NT2/D1 (cell line): ENCODE measurements at regions not wholly inside any gene's neighbourhood (a gene's known extent, or its start where the extent isn't known, plus 50 kb on each side); places are given as distances from the start of the nearest gene placed in this dataset.

Source experiments
- DNase-seq: peaks from one replicate; pipeline ENCODE4 v3.0.0-alpha.2; 2011; ENCODE audit warnings: low read depth, low spot score
- H3K27me3 ChIP-seq: 2 replicates; pipeline ENCODE4 v1.6.0; 2011; ENCODE audit warnings: mild to moderate bottlenecking; ENCODE audit not compliant: insufficient read length, insufficient read depth
- H3K36me3 ChIP-seq: 2 replicates; pipeline ENCODE4 v1.6.1; 2011; ENCODE audit warnings: mild to moderate bottlenecking, low read length, mixed read lengths; ENCODE audit not compliant: insufficient read depth, insufficient read length
- H3K4me1 ChIP-seq: 2 replicates; pipeline ENCODE4 v1.5.1; 2011; ENCODE audit not compliant: insufficient read depth, insufficient read length
- H3K4me3 ChIP-seq: 2 replicates; pipeline ENCODE4 v1.5.1; 2011; ENCODE audit warnings: low read depth; ENCODE audit not compliant: insufficient read length
- H3K9ac ChIP-seq: 2 replicates; pipeline ENCODE4 v1.6.0; 2011; ENCODE audit warnings: low read depth; ENCODE audit not compliant: insufficient read length
- H3K9me3 ChIP-seq: 2 replicates; pipeline ENCODE4 v1.5.1; 2011; ENCODE audit warnings: mild to moderate bottlenecking, low read length; ENCODE audit not compliant: insufficient read depth
- SUZ12 ChIP-seq: IDR thresholded peaks from 2 replicates; pipeline ENCODE4 v1.6.1; 2011; ENCODE audit not compliant: insufficient read length, insufficient read depth; ENCODE audit errors: extremely low read depth
- YY1 ChIP-seq: IDR thresholded peaks from 2 replicates; pipeline ENCODE4 v1.6.1; 2011; ENCODE audit not compliant: insufficient read length, insufficient read depth
- ZNF274 ChIP-seq: IDR thresholded peaks from 2 replicates; pipeline ENCODE4 v1.6.1; 2011; ENCODE audit warnings: mild to moderate bottlenecking, low read depth, low read length

DNA sequence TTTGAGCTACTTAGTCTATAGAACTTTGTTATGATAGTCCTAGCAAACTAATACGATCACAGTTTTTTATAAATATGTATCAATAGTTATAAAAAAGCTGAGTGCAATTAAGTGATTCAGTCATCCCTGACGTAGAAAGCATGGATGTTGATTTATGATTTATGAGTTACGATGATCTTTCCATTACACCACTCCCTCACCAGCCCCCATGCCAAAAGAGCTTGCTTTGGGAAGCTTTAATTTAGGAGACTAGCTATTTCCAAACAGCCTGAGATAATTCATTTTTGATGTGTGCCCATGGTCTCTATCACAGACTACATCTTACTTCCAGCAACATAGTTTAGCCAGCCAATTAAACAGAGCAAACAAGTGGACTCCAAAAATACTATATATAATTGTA, 256.8 kb downstream of the GABRG2 start:
- H3K9me3 ChIP-seq = no peaks in the 10 kb centered on the region
- no peak overlapping the region for H3K9ac ChIP-seq
- no peaks in the 10 kb centered on the region for H3K4me1 ChIP-seq
- no peaks in the 10 kb centered on the region for H3K27me3 ChIP-seq
- H3K4me3 ChIP-seq = no peak overlapping the region
- DNase-seq = no peak
- TF ChIP-seq ZNF274 (no peak), YY1 (no peak), SUZ12 (no peak)
- H3K36me3 ChIP-seq = no peaks in the 10 kb centered on the region

DNA sequence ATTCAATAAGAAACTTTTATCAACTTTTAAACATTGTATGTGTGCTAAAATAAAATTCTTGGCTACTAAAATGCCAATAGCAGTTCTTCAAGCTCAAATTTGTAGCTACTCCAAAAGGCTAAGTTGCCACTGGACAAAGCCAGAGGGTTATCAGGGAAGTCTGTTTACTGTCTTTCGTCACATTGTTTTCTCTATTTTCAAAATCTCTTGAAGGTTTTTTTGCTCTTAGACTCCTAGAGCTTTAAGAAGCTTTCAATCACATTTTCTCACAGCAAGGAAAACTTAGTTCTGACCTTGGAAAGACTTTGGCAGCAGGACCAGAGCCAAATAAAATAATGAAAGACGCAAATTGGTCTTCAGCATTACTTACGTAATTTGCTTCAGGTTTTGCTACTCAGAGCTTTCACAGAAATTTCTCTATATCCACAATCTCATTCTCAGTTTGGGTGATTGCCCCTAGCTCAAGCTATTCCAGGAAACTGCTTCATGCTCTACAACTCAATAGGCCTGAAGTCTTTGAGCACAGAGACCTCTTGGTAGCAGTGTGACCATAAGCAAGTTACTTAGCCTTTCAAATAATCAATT, 257.7 kb downstream of the GABRG2 start:
- no peak for TF ChIP-seq ZNF274
- no peak for TF ChIP-seq YY1
- TF ChIP-seq SUZ12 = no peak
- Histone ChIP-seq H3K9me3 (no peaks in the 10 kb centered on the region), H3K27me3 (no peaks in the 10 kb centered on the region), H3K4me3 (no peak overlapping the region), H3K4me1 (no peaks in the 10 kb centered on the region), H3K9ac (no peak overlapping the region), H3K36me3 (no peaks in the 10 kb centered on the region)
- DNase-seq = no peak

- Histone ChIP-seq H3K4me3 (no peak overlapping the region), H3K36me3 (no peaks in the 10 kb centered on the region), H3K9ac (no peak overlapping the region), H3K9me3 (no peaks in the 10 kb centered on the region), H3K4me1 (no peaks in the 10 kb centered on the region), H3K27me3 (no peaks in the 10 kb centered on the region)
- no peak for DNase-seq
- no peak for TF ChIP-seq ZNF274
- no peak for TF ChIP-seq SUZ12
- TF ChIP-seq YY1 = no peak
Observed at GRCh38 chr5:162334944-162335343, 267.4 kb downstream of the GABRG2 start.

GRCh38 chr5:162360373-162360931, 292.9 kb downstream of the GABRG2 start:
- Histone ChIP-seq H3K36me3 (no peaks in the 10 kb centered on the region), H3K4me1 (no peaks in the 10 kb centered on the region), H3K9me3 (no peaks in the 10 kb centered on the region), H3K4me3 (no peak overlapping the region), H3K27me3 (no peaks in the 10 kb centered on the region), H3K9ac (no peak overlapping the region)
- TF ChIP-seq ZNF274 = no peak
- no peak for TF ChIP-seq YY1
- TF ChIP-seq SUZ12 = no peak
- no peak for DNase-seq

DNA sequence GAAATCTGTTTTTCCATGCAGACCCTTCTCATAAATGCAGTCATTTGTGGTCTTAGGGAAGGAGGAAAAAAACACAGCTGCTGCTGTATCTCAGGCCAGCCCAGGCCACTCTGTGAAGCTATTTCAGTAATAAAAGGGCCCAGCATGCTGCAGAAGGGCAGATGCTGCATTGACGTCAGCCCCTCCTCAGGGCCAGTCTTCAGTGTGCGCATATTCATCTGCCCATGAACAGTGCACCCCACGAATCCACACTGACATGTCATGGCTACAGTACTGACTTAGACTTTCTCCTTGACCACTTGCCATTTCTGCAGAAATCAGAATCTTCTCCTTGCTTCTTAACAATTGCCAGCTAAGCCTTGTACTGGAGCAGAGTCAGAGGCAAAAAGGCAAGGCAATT, 304.7 kb downstream of the GABRG2 start:
- Histone ChIP-seq H3K36me3 (no peaks in the 10 kb centered on the region), H3K4me3 (no peak overlapping the region), H3K9ac (no peak overlapping the region), H3K9me3 (peaks cover 13% of the 10 kb centered on the region; the same call in 1 of the 2 replicates), H3K4me1 (no peaks in the 10 kb centered on the region), H3K27me3 (no peaks in the 10 kb centered on the region)
- no peak for TF ChIP-seq ZNF274
- DNase-seq = peak; percentile 22

DNA sequence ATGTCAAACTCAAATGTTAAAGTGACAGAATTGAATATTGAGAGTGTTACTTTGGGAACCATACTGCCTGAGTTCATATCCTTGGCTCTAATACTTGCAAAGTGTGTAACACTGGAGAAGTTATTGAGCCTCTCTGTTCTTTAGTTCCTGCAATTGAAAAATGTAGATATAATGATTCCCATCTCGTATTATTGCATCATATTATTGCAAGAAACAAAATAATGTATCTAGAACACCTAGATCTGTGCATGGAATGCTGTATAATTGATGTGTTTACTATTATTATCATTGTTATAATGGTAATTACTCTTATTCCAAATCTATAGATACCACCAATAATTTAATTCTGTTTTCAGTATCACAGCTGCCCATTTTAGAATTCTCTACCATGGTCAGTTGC, 310.3 kb downstream of the GABRG2 start:
- Histone ChIP-seq H3K9ac (no peak overlapping the region), H3K4me1 (no peaks in the 10 kb centered on the region), H3K9me3 (no peaks in the 10 kb centered on the region), H3K27me3 (no peaks in the 10 kb centered on the region), H3K36me3 (no peaks in the 10 kb centered on the region), H3K4me3 (no peak overlapping the region)
- TF ChIP-seq SUZ12 (no peak), YY1 (no peak), ZNF274 (no peak)
- DNase-seq = no peak

DNA sequence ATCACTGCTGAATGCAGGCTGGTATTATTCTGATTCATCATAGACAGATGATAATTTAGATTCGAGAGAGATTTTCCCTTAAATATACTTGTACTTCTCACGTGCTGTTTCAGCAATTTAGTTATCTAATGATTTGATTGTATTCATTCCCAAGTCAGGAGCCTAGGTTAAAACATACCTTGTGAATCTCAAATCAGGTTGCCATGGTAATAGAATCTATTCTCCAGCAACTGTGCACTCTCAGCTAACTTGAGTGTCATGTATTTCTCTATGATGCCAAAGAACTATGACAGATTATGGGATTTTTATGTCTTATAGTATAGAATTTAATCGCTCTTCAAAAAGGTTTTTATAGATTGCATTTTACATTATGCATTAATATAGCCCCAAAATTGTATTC, 315.3 kb downstream of the GABRG2 start:
- no peak overlapping the region for H3K4me3 ChIP-seq
- no peaks in the 10 kb centered on the region for H3K27me3 ChIP-seq
- no peaks in the 10 kb centered on the region for H3K36me3 ChIP-seq
- no peaks in the 10 kb centered on the region for H3K9me3 ChIP-seq
- H3K4me1 ChIP-seq = no peaks in the 10 kb centered on the region
- DNase-seq = no peak
- TF ChIP-seq ZNF274 (no peak), YY1 (no peak), SUZ12 (no peak)
- H3K9ac ChIP-seq = no peak overlapping the region

DNA sequence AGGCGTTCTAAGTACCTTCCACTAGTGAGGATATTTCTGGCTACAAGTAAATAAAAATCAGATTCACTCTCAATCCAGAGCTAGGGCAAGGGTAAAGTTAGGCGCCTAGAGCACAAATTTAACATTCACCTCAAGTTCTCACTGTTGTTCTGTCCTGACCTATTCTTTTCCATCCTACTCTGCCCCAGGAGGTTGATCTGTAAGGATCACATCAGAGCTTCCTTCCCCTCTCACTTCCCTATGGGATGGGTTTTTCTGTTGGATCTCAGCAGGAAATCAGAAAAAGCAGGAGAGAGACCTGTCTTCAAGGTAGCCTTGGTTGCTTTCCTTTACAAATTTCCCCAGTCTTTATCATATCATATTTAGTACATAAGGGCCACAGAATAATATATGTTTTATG, 316.7 kb downstream of the GABRG2 start:
- Histone ChIP-seq H3K9me3 (no peaks in the 10 kb centered on the region), H3K9ac (no peak overlapping the region), H3K36me3 (no peaks in the 10 kb centered on the region), H3K27me3 (no peaks in the 10 kb centered on the region), H3K4me1 (no peaks in the 10 kb centered on the region), H3K4me3 (no peak overlapping the region)
- no peak for TF ChIP-seq SUZ12
- no peak for TF ChIP-seq YY1
- TF ChIP-seq ZNF274 = no peak
- no peak for DNase-seq
